HepG2 (cell line): ENCODE measurements at regions not wholly inside any gene's neighbourhood (a gene's known extent, or its start where the extent isn't known, plus 50 kb on each side); places are given as distances from the start of the nearest gene placed in this dataset.
A peak's percentile ranks its signal among the peaks of the same experiment; 100 is the strongest.

ENCODE experiments used
- ARID4A ChIP-seq: sonication (generic); formaldehyde crosslinking; IDR thresholded peaks from 2 replicates; pipeline ENCODE4 v1.5.0; 2020; ENCODE audit warnings: mild to moderate bottlenecking, missing genetic modification reagents, borderline replicate concordance
- ATF1 ChIP-seq: IDR thresholded peaks from 2 replicates; pipeline ENCODE4 v1.6.1; 2016; ENCODE audit warnings: mild to moderate bottlenecking, control low read depth
- ATF5 ChIP-seq: sonication (generic); formaldehyde crosslinking; IDR thresholded peaks from 2 replicates; pipeline ENCODE4 v1.4.0; 2020; ENCODE audit warnings: mild to moderate bottlenecking, low read depth, missing genetic modification reagents
- GATAD2A ChIP-seq: IDR thresholded peaks from 2 replicates; pipeline ENCODE4 v1.6.1; 2016
- GFI1 ChIP-seq: sonication (generic); formaldehyde crosslinking; IDR thresholded peaks from 2 replicates; pipeline ENCODE4 v1.5.0; 2020; ENCODE audit warnings: missing genetic modification reagents, mild to moderate bottlenecking, borderline replicate concordance
- HNF1A ChIP-seq, 2 experiments: sonication (generic) in 1 of 2; formaldehyde crosslinking in 1 of 2; IDR thresholded peaks; 2 replicates each; pipeline versions ENCODE4 v1.4.0 to v1.6.1; 2016 to 2020; ENCODE audit warnings: borderline replicate concordance in 1 of 2, low read depth in 1 of 2, mild to moderate bottlenecking in 1 of 2, missing genetic modification reagents in 1 of 2
- HNRNPUL1 ChIP-seq: fragments of 200-400 bp; formaldehyde crosslinking; IDR thresholded peaks from 2 replicates; pipeline ENCODE4 v1.6.1; 2017; ENCODE audit warnings: low read depth, mild to moderate bottlenecking, low read length, moderate library complexity
- LBX2 ChIP-seq: sonication (generic); formaldehyde crosslinking; IDR thresholded peaks from 2 replicates; pipeline ENCODE4 v1.5.0; 2020; ENCODE audit warnings: missing genetic modification reagents, mild to moderate bottlenecking, borderline replicate concordance
- PCBP2 ChIP-seq: fragments of 200-400 bp; formaldehyde crosslinking; optimal IDR thresholded peaks from 2 replicates; pipeline ENCODE3; 2018; ENCODE audit warnings: low read length, low read depth; ENCODE audit not compliant: poor library complexity, severe bottlenecking
- RCOR2 ChIP-seq: IDR thresholded peaks from 2 replicates; pipeline ENCODE4 v1.6.1; 2016; ENCODE audit warnings: missing biosample characterization, missing genetic modification reagents
- SAFB2 ChIP-seq: sonication (generic); formaldehyde crosslinking; IDR thresholded peaks from 2 replicates; pipeline ENCODE4 v1.5.1; 2020; ENCODE audit warnings: missing genetic modification reagents, low read depth, mild to moderate bottlenecking, borderline replicate concordance
- SALL1 ChIP-seq: sonication (generic); formaldehyde crosslinking; IDR thresholded peaks from 2 replicates; pipeline ENCODE4 v1.8.0; 2022; ENCODE audit warnings: mild to moderate bottlenecking, missing genetic modification reagents
- ZMYM4 ChIP-seq: sonication (generic); formaldehyde crosslinking; IDR thresholded peaks from 2 replicates; pipeline ENCODE4 v1.8.1; 2023; ENCODE audit warnings: mild to moderate bottlenecking, missing genetic modification reagents
- ZNF724P ChIP-seq: sonication (generic); formaldehyde crosslinking; IDR thresholded peaks from 2 replicates; pipeline ENCODE4 v1.8.0; 2022; ENCODE audit warnings: missing genetic modification reagents, borderline replicate concordance
- TF ChIP-seq, protein P1 (sequence below): fragments of 450-650 bp; IDR thresholded peaks from 2 replicates; pipeline ENCODE4 v1.6.1; 2017

- TF ChIP-seq SAFB2 (CRISPR knock-in tag): peak; percentile 78; the same call in 1 of the 2 replicates
- TF ChIP-seq PCBP2: no peak
- no peak for TF ChIP-seq LBX2 (CRISPR knock-in tag)
- TF ChIP-seq ZNF724P (CRISPR knock-in tag): no peak
- peak; percentile 92 for TF ChIP-seq GATAD2A
- TF ChIP-seq, protein P1, sequence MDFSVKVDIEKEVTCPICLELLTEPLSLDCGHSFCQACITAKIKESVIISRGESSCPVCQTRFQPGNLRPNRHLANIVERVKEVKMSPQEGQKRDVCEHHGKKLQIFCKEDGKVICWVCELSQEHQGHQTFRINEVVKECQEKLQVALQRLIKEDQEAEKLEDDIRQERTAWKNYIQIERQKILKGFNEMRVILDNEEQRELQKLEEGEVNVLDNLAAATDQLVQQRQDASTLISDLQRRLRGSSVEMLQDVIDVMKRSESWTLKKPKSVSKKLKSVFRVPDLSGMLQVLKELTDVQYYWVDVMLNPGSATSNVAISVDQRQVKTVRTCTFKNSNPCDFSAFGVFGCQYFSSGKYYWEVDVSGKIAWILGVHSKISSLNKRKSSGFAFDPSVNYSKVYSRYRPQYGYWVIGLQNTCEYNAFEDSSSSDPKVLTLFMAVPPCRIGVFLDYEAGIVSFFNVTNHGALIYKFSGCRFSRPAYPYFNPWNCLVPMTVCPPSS: no peak
- peak; percentile 53; the same call in 1 of the 2 replicates for TF ChIP-seq RCOR2 (CRISPR knock-in tag)
- peak; percentile 80 for TF ChIP-seq GFI1 (CRISPR knock-in tag)
- TF ChIP-seq ARID4A (CRISPR knock-in tag): peak; percentile 53; the same call in 1 of the 2 replicates
- TF ChIP-seq HNF1A (IDR thresholded peaks at IDR 0.05; ENCODE audit: low read depth): peak; percentile 81
- TF ChIP-seq HNF1A (CRISPR knock-in tag; IDR thresholded peaks at IDR 0.05; ENCODE audit: borderline replicate concordance): peak; percentile 86
- TF ChIP-seq ATF1 (CRISPR knock-in tag): no peak
- TF ChIP-seq ZMYM4 (CRISPR knock-in tag): peak; percentile 82
- TF ChIP-seq HNRNPUL1: no peak
- peak; percentile 99 for TF ChIP-seq SALL1
- TF ChIP-seq ATF5 (CRISPR knock-in tag): no peak
These were observed 75.9 kb upstream of the RNU6-1 start (continued) for GRCh38 chr15:67915461-67916374.
